Gastrocnemius medialis (tissue), 4 donors: ENCODE measurements at regions not wholly inside any gene's neighbourhood (a gene's known extent, or its start where the extent isn't known, plus 50 kb on each side); places are given as distances from the start of the nearest gene placed in this dataset.

Experiments used
- ATAC-seq, 2 donors: fragments of 150-250 bp; one replicate each; pipeline ENCODE4 v1.9.1; 2016
- DNase-seq, 2 donors: peaks; one replicate each; pipeline ENCODE4 v3.0.0-alpha.2; 2019
- H3K27ac ChIP-seq, 4 donors: fragments of 200-600 bp; sonication (generic); 1 replicate in 1 of 4; 2 replicates in 3 of 4; pipeline ENCODE4 v1.5.1; 2016 to 2018; ENCODE audit warnings: mild to moderate bottlenecking in 2 of 4, moderate library complexity in 1 of 4
- H3K27me3 ChIP-seq, 3 donors: fragments of 200-600 bp; sonication (generic) in 2 of 3; 1 replicate in 1 of 3; 2 replicates in 2 of 3; pipeline versions ENCODE4 v1.5.1 to v1.6.0; 2016 to 2019; ENCODE audit warnings: mild to moderate bottlenecking in 1 of 3, moderate library complexity in 1 of 3
- H3K36me3 ChIP-seq, 2 donors: fragments of 200-600 bp; sonication (generic) in 1 of 2; one replicate each; pipeline ENCODE4 v1.5.1; 2017 to 2018
- H3K4me1 ChIP-seq, 2 donors: fragments of 200-600 bp; sonication (generic) in 1 of 2; one replicate each; pipeline ENCODE4 v1.5.1; 2016 to 2017; ENCODE audit warnings: mild to moderate bottlenecking in 2 of 2
- H3K4me3 ChIP-seq, 4 donors: fragments of 200-600 bp; sonication (generic) in 3 of 4; 1 replicate in 1 of 4; 2 replicates in 3 of 4; pipeline ENCODE4 v1.5.1; 2016 to 2019; ENCODE audit warnings: mild to moderate bottlenecking in 2 of 4
- H3K9me3 ChIP-seq, 3 donors: fragments of 200-600 bp; sonication (generic) in 2 of 3; 1 replicate in 1 of 3; 2 replicates in 2 of 3; pipeline ENCODE4 v1.5.1; 2016 to 2019
- CTCF ChIP-seq, 5 experiments: fragments of 450-650 bp in 3 of 5; fragments of 200-600 bp in 2 of 5; sonication (generic) in 2 of 5; IDR thresholded peaks in 4 of 5; conservative IDR thresholded peaks in 1 of 5; 1 replicate in 4 of 5; 2 replicates in 1 of 5; pipeline ENCODE4 v1.5.1; 2016 to 2019; ENCODE audit warnings: antibody characterized with exemption in 5 of 5, mild to moderate bottlenecking in 3 of 5, moderate library complexity in 3 of 5
- POLR2A ChIP-seq, 2 donors: fragments of 450-650 bp; IDR thresholded peaks; one replicate each; pipeline ENCODE4 v1.6.1; 2017; ENCODE audit warnings: antibody characterized with exemption in 2 of 2, mild to moderate bottlenecking in 2 of 2, moderate library complexity in 2 of 2
- in situ Hi-C, 4 donors: fragments of 200-750 bp; cut with MboI; loops; one replicate each; pipeline versions ENCODE4 v1.15.0 to v1.8.0; 2017; ENCODE audit warnings: low sequenced_read_pairs in 4 of 4
- intact Hi-C: fragments of 100-400 bp; cut with DNase I; formaldehyde crosslinking; loops from one replicate; pipeline ENCODE4 v1.15.1; 2023; ENCODE audit warnings: low total_unique reads

GRCh38 chr20:52845044-52845443 is 127.1 kb upstream of the TSHZ2 start:
- ATAC-seq, result no peak
- TF ChIP-seq POLR2A (IDR thresholded peaks at IDR 0.05) (no peak), CTCF (IDR thresholded peaks at IDR 0.05 in 4 of 5, conservative IDR thresholded peaks at IDR 0.05 in 1 of 5) (no peak)
- in situ Hi-C loops, result no loop called here
- Histone ChIP-seq H3K4me1 (no peaks in the 10 kb centered on the region), H3K27ac (no peak overlapping the region), H3K36me3 (no peaks in the 10 kb centered on the region), H3K27me3 (no peaks in the 10 kb centered on the region), H3K9me3 (no peaks in the 10 kb centered on the region), H3K4me3 (no peak overlapping the region)
- intact Hi-C loops, result no loop called here
- no peak for DNase-seq

- intact Hi-C loops (no loop called here), in situ Hi-C loops (no loop called here)
- Histone ChIP-seq H3K4me1 (no peaks in the 10 kb centered on the region), H3K36me3 (no peaks in the 10 kb centered on the region), H3K27ac (no peak overlapping the region), H3K27me3 (no peaks in the 10 kb centered on the region), H3K9me3 (no peaks in the 10 kb centered on the region), H3K4me3 (no peak overlapping the region)
- DNase-seq, result no peak
- TF ChIP-seq CTCF (IDR thresholded peaks at IDR 0.05 in 4 of 5, conservative IDR thresholded peaks at IDR 0.05 in 1 of 5), result no peak
- TF ChIP-seq POLR2A (IDR thresholded peaks at IDR 0.05), result no peak
- ATAC-seq, result no peak
These were observed 128.7 kb upstream of the TSHZ2 start for GRCh38 chr20:52843425-52843824.

- ATAC-seq (no peak), DNase-seq (no peak)
- Histone ChIP-seq H3K4me1 (no peaks in the 10 kb centered on the region), H3K9me3 (no peaks in the 10 kb centered on the region), H3K4me3 (no peak overlapping the region), H3K27me3 (no peaks in the 10 kb centered on the region), H3K36me3 (no peaks in the 10 kb centered on the region), H3K27ac (no peak overlapping the region)
- no peak for TF ChIP-seq CTCF (IDR thresholded peaks at IDR 0.05 in 4 of 5, conservative IDR thresholded peaks at IDR 0.05 in 1 of 5)
- in situ Hi-C loops, result no loop called here
- intact Hi-C loops, result no loop called here
These were observed 131.2 kb upstream of the TSHZ2 start for GRCh38 chr20:52841003-52841402.

GRCh38 chr20:52840041-52840440 is 132.1 kb upstream of the TSHZ2 start:
- Histone ChIP-seq H3K27me3 (no peaks in the 10 kb centered on the region), H3K36me3 (no peaks in the 10 kb centered on the region), H3K4me1 (no peaks in the 10 kb centered on the region), H3K27ac (no peak overlapping the region), H3K9me3 (no peaks in the 10 kb centered on the region), H3K4me3 (no peak overlapping the region)
- in situ Hi-C loops, result no loop called here
- no peak for TF ChIP-seq CTCF (IDR thresholded peaks at IDR 0.05 in 4 of 5, conservative IDR thresholded peaks at IDR 0.05 in 1 of 5)
- no peak for TF ChIP-seq POLR2A (IDR thresholded peaks at IDR 0.05)
- no peak for DNase-seq
- ATAC-seq, result no peak
- intact Hi-C loops, result no loop called here

GRCh38 chr20:52838510-52839241 is 133.5 kb upstream of the TSHZ2 start:
- TF ChIP-seq CTCF (IDR thresholded peaks at IDR 0.05 in 4 of 5, conservative IDR thresholded peaks at IDR 0.05 in 1 of 5), result no peak
- TF ChIP-seq POLR2A (IDR thresholded peaks at IDR 0.05), result no peak
- Histone ChIP-seq H3K36me3 (no peaks in the 10 kb centered on the region), H3K4me1 (no peaks in the 10 kb centered on the region), H3K27ac (no peak overlapping the region), H3K27me3 (no peaks in the 10 kb centered on the region), H3K9me3 (no peaks in the 10 kb centered on the region), H3K4me3 (no peak overlapping the region)
- DNase-seq (no peak), ATAC-seq (no peak)
- intact Hi-C loops, result no loop called here
- in situ Hi-C loops, result no loop called here
